Uterus (tissue), 3 donors: ENCODE measurements at regions not wholly inside any gene's neighbourhood (a gene's known extent, or its start where the extent isn't known, plus 50 kb on each side); places are given as distances from the start of the nearest gene placed in this dataset.

Source experiments
- DNase-seq, 2 donors: peaks; one replicate each; pipeline ENCODE4 v3.0.0-alpha.2; 2019 to 2020
- H3K27ac ChIP-seq, 2 donors: fragments of 200-600 bp; sonication (generic); 1 replicate in 1 of 2; 2 replicates in 1 of 2; pipeline ENCODE4 v1.5.1; 2016 to 2018
- H3K27me3 ChIP-seq, 2 donors: fragments of 200-600 bp; sonication (generic); one replicate each; pipeline ENCODE4 v1.5.1; 2018 to 2019; ENCODE audit warnings: control low read depth in 1 of 2
- H3K36me3 ChIP-seq, 2 donors: fragments of 200-600 bp; sonication (generic); one replicate each; pipeline ENCODE4 v1.5.1; 2019; ENCODE audit warnings: control low read depth in 1 of 2
- H3K4me1 ChIP-seq, 2 donors: fragments of 200-600 bp; sonication (generic); one replicate each; pipeline ENCODE4 v1.5.1; 2018 to 2019; ENCODE audit warnings: control low read depth in 1 of 2
- H3K4me3 ChIP-seq, 2 donors: fragments of 200-600 bp; sonication (generic); 1 replicate in 1 of 2; 2 replicates in 1 of 2; pipeline ENCODE4 v1.5.1; 2018 to 2019; ENCODE audit warnings: mild to moderate bottlenecking in 1 of 2
- H3K9me3 ChIP-seq, 2 donors: fragments of 200-600 bp; sonication (generic); one replicate each; pipeline ENCODE4 v1.5.1; 2019; ENCODE audit warnings: control low read depth in 1 of 2
- POLR2A ChIP-seq, 2 donors: fragments of 450-650 bp; IDR thresholded peaks; one replicate each; pipeline ENCODE4 v1.6.1; 2016; ENCODE audit warnings: antibody characterized with exemption in 2 of 2, mild to moderate bottlenecking in 1 of 2, moderate library complexity in 1 of 2
- intact Hi-C: fragments of 100-400 bp; cut with DNase I; formaldehyde crosslinking; loops from one replicate; pipeline ENCODE4 v1.15.1; 2023; ENCODE audit warnings: low total_unique reads
- TF ChIP-seq, protein P1 (sequence below), 4 experiments: fragments of 200-600 bp in 2 of 4; fragments of 450-650 bp in 2 of 4; sonication (generic) in 2 of 4; IDR thresholded peaks; one replicate each; pipeline ENCODE4 v1.5.1; 2016 to 2019; ENCODE audit warnings: antibody characterized with exemption in 4 of 4, mild to moderate bottlenecking in 2 of 4, moderate library complexity in 1 of 4
- donor health status: DM: yes; HTN: yes; CAD: no.

DNA sequence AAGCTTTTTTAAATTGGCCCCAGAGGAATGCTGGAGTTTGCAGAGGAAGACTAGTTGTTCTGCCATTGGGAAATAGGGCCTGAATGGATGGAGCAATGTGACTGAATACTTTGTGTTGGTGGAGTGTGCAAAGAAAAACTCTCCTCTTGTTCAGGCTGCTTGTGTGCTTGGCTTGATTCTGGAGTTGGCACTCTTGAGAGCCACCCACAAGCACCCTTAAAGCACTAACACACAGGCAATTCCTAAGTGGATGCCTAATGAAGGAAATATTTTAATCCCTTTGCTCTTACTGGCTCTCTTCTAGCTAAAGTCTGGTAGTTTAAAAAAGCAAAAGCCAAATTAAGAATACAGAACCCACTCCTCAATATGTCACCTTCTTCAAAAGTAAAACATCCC is 304.4 kb upstream of the C2CD4B start:
- H3K4me1 ChIP-seq = peaks cover 4 to 12% of the 10 kb centered on the region in 2 donors
- no peak for DNase-seq
- H3K27me3 ChIP-seq = no peaks in the 10 kb centered on the region
- no peaks in the 10 kb centered on the region for H3K36me3 ChIP-seq
- TF ChIP-seq, protein P1, sequence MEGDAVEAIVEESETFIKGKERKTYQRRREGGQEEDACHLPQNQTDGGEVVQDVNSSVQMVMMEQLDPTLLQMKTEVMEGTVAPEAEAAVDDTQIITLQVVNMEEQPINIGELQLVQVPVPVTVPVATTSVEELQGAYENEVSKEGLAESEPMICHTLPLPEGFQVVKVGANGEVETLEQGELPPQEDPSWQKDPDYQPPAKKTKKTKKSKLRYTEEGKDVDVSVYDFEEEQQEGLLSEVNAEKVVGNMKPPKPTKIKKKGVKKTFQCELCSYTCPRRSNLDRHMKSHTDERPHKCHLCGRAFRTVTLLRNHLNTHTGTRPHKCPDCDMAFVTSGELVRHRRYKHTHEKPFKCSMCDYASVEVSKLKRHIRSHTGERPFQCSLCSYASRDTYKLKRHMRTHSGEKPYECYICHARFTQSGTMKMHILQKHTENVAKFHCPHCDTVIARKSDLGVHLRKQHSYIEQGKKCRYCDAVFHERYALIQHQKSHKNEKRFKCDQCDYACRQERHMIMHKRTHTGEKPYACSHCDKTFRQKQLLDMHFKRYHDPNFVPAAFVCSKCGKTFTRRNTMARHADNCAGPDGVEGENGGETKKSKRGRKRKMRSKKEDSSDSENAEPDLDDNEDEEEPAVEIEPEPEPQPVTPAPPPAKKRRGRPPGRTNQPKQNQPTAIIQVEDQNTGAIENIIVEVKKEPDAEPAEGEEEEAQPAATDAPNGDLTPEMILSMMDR (IDR thresholded peaks at IDR 0.05) = no peak
- no peak for TF ChIP-seq POLR2A (IDR thresholded peaks at IDR 0.05)
- peak overlapping the region; percentile 47 to 76 for H3K27ac ChIP-seq
- no peaks in the 10 kb centered on the region for H3K9me3 ChIP-seq
- no peak overlapping the region for H3K4me3 ChIP-seq
- intact Hi-C loops = no loop called here

GRCh38 chr15:62469874-62470688 is 305.0 kb upstream of the C2CD4B start:
- Histone ChIP-seq H3K27ac (peak overlapping the region; percentile 47 to 76), H3K4me3 (no peak overlapping the region), H3K36me3 (no peaks in the 10 kb centered on the region), H3K27me3 (no peaks in the 10 kb centered on the region), H3K9me3 (no peaks in the 10 kb centered on the region), H3K4me1 (peaks cover 7 to 12% of the 10 kb centered on the region in 2 donors)
- TF ChIP-seq POLR2A (IDR thresholded peaks at IDR 0.05) = no peak
- TF ChIP-seq, protein P1 (IDR thresholded peaks at IDR 0.05) = no peak
- intact Hi-C loops = no loop called here
- DNase-seq = peak; percentile 36 to 59

GRCh38 chr15:62472616-62473299 is 307.7 kb upstream of the C2CD4B start:
- Histone ChIP-seq H3K9me3 (no peaks in the 10 kb centered on the region), H3K4me1 (peaks cover 9 to 19% of the 10 kb centered on the region in 2 donors), H3K27me3 (no peaks in the 10 kb centered on the region), H3K4me3 (no peak overlapping the region), H3K36me3 (no peaks in the 10 kb centered on the region), H3K27ac (no peak overlapping the region)
- DNase-seq = no peak
- no peak for TF ChIP-seq POLR2A (IDR thresholded peaks at IDR 0.05)
- TF ChIP-seq, protein P1 (IDR thresholded peaks at IDR 0.05) = no peak
- intact Hi-C loops = no loop called here

GRCh38 chr15:62474021-62474770 is 309.1 kb upstream of the C2CD4B start:
- H3K27ac ChIP-seq = peak overlapping the region; percentile 71 to 73
- intact Hi-C loops = no loop called here

More at GRCh38 chr15:62474021-62474770, 309.1 kb upstream of the C2CD4B start:
- Histone ChIP-seq H3K4me3 (no peak overlapping the region), H3K4me1 (peaks cover 9 to 13% of the 10 kb centered on the region in 2 donors), H3K27me3 (no peaks in the 10 kb centered on the region), H3K9me3 (no peaks in the 10 kb centered on the region), H3K36me3 (no peaks in the 10 kb centered on the region)
- TF ChIP-seq, protein P1 (IDR thresholded peaks at IDR 0.05) = no peak
- TF ChIP-seq POLR2A (IDR thresholded peaks at IDR 0.05) = no peak
- no peak for DNase-seq
